HL-60 (cell line): ENCODE measurements at regions not wholly inside any gene's neighbourhood (a gene's known extent, or its start where the extent isn't known, plus 50 kb on each side); places are given as distances from the start of the nearest gene placed in this dataset.

ENCODE experiments used
- DNase-seq, 2 experiments: peaks; one replicate each; pipeline ENCODE4 v3.0.0-alpha.2; 2010 to 2020; ENCODE audit warnings: low read depth in 1 of 2, low spot score in 1 of 2
- H3K27ac ChIP-seq: fragments of 250-450 bp; sonication (Bioruptor Pico); replicated peaks from 2 replicates; pipeline ENCODE4 v1.5.1; 2020; ENCODE audit warnings: mild to moderate bottlenecking, moderate library complexity
- H3K27me3 ChIP-seq: fragments of 250-450 bp; sonication (Bioruptor Pico); 2 replicates; pipeline ENCODE4 v1.5.1; 2021; ENCODE audit warnings: mild to moderate bottlenecking, moderate library complexity; ENCODE audit not compliant: insufficient read depth, poor library complexity, severe bottlenecking
- H3K4me3 ChIP-seq: replicated peaks from 2 replicates; pipeline ENCODE4 v1.5.1; 2011; ENCODE audit warnings: mild to moderate bottlenecking, control low read depth, low read length; ENCODE audit not compliant: insufficient read depth
- GABPA ChIP-seq: IDR thresholded peaks from 2 replicates; pipeline ENCODE4 v1.6.1; 2012; ENCODE audit warnings: low read depth
- POLR2AphosphoS5 ChIP-seq: IDR thresholded peaks from 2 replicates; pipeline ENCODE4 v1.6.1; 2012; ENCODE audit warnings: low read depth
- SPI1 ChIP-seq: IDR thresholded peaks from 2 replicates; pipeline ENCODE4 v1.6.1; 2012; ENCODE audit warnings: low read depth, mild to moderate bottlenecking, borderline replicate concordance
- TF ChIP-seq, protein P1 (sequence below): IDR thresholded peaks from one replicate; pipeline ENCODE4 v1.5.1; 2011; ENCODE audit warnings: low read length, control low read depth, inconsistent platforms; ENCODE audit not compliant: insufficient read depth
- TF ChIP-seq, protein P2 (sequence below): IDR thresholded peaks from 2 replicates; pipeline ENCODE4 v1.6.1; 2012; ENCODE audit warnings: low read depth; ENCODE audit not compliant: insufficient replicate concordance

DNA sequence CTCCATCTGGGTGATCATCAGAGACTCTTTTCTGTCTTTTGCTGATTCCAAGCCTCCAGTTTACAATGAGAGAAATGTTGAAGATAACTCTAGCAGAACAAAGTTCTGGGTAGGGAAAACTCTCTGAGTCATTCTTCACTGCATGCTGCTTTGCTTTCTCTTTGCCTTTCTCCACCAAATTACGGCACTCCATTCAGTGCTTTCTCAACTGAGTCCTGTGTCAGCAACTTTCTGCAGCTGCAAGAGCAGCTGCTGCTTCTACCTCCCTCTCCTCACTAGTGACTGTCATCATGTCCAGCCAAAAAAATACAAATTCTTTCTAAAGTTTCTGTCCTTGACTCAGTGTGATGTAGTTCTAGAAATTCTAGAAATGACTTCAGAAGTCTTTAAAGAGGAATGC is 953.8 kb downstream of the IGSF11 start:
- no peak for DNase-seq
- peaks cover 3% of the 10 kb centered on the region for H3K27me3 ChIP-seq
- no peak overlapping the region for H3K4me3 ChIP-seq
- H3K27ac ChIP-seq, result no peak overlapping the region
- TF ChIP-seq, protein P1, sequence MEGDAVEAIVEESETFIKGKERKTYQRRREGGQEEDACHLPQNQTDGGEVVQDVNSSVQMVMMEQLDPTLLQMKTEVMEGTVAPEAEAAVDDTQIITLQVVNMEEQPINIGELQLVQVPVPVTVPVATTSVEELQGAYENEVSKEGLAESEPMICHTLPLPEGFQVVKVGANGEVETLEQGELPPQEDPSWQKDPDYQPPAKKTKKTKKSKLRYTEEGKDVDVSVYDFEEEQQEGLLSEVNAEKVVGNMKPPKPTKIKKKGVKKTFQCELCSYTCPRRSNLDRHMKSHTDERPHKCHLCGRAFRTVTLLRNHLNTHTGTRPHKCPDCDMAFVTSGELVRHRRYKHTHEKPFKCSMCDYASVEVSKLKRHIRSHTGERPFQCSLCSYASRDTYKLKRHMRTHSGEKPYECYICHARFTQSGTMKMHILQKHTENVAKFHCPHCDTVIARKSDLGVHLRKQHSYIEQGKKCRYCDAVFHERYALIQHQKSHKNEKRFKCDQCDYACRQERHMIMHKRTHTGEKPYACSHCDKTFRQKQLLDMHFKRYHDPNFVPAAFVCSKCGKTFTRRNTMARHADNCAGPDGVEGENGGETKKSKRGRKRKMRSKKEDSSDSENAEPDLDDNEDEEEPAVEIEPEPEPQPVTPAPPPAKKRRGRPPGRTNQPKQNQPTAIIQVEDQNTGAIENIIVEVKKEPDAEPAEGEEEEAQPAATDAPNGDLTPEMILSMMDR, result no peak
- TF ChIP-seq SPI1, result no peak
- no peak for TF ChIP-seq POLR2AphosphoS5
- TF ChIP-seq, protein P2, sequence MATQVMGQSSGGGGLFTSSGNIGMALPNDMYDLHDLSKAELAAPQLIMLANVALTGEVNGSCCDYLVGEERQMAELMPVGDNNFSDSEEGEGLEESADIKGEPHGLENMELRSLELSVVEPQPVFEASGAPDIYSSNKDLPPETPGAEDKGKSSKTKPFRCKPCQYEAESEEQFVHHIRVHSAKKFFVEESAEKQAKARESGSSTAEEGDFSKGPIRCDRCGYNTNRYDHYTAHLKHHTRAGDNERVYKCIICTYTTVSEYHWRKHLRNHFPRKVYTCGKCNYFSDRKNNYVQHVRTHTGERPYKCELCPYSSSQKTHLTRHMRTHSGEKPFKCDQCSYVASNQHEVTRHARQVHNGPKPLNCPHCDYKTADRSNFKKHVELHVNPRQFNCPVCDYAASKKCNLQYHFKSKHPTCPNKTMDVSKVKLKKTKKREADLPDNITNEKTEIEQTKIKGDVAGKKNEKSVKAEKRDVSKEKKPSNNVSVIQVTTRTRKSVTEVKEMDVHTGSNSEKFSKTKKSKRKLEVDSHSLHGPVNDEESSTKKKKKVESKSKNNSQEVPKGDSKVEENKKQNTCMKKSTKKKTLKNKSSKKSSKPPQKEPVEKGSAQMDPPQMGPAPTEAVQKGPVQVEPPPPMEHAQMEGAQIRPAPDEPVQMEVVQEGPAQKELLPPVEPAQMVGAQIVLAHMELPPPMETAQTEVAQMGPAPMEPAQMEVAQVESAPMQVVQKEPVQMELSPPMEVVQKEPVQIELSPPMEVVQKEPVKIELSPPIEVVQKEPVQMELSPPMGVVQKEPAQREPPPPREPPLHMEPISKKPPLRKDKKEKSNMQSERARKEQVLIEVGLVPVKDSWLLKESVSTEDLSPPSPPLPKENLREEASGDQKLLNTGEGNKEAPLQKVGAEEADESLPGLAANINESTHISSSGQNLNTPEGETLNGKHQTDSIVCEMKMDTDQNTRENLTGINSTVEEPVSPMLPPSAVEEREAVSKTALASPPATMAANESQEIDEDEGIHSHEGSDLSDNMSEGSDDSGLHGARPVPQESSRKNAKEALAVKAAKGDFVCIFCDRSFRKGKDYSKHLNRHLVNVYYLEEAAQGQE, result no peak
- TF ChIP-seq GABPA, result no peak

DNA sequence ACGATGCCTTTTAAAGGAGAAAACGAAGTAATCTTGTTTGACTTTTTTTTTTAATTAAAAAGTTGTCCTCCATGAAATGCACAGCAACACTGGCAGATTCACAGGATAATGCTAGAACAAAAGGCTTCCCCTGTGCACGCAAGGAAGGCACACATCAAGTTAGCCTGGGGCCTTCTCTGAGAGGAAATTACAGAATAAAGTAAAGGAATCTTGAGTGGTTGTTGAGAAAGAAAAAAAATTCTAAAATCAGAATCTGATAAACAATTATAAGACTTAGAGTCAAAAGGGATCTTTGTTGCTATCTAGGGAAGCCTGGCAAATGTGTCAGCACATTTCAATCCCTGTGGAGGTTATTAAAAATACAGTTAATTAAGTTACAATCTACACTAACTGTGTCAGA is 946.0 kb downstream of the IGSF11 start:
- TF ChIP-seq, protein P1, result no peak
- DNase-seq, result no peak
- Histone ChIP-seq H3K27ac (no peak overlapping the region), H3K27me3 (peaks cover 3% of the 10 kb centered on the region), H3K4me3 (no peak overlapping the region)

DNA sequence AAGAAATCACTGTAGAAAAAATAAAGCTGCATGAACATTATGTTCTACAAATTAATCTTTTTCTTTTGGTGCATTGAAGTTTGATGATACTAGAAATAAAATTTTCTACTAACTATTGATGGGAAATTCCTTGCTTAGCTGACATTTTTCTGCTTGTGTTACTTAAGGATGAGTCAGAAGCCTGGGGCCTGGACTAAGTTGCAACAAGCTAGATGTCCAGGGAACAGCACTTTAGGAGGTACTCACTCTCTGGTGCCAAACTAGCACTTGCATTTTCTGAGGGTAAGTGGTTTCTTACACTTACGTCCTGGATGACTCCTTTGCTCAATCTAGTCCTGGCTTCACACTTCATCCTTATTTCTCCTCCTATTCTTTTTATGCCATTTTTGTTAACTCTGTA is 945.1 kb downstream of the IGSF11 start:
- Histone ChIP-seq H3K27ac (no peak overlapping the region), H3K27me3 (no peaks in the 10 kb centered on the region), H3K4me3 (no peak overlapping the region)
- no peak for DNase-seq
- TF ChIP-seq POLR2AphosphoS5 (no peak), SPI1 (no peak), GABPA (no peak)
- TF ChIP-seq, protein P2, result no peak
- TF ChIP-seq, protein P1, result no peak

DNA sequence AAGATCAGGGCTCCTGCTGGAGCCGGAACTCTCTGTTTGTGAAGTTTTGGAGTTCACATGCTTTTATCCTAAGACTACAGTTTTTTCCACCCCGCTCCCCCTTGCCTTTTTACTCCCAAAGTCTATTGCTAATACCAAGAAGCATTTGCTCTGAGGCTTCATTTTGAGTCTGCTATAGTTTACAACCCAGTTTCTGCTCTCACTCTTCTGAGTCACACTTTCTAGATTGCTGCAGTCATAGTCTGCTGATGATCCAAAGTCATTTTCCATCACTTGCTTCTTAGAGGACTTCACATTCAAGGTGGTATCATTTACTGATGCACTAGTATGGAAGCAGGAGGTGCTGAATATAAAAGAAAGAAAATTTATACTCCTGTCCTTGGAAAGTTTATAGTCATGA is 937.4 kb downstream of the IGSF11 start:
- no peak for DNase-seq
- Histone ChIP-seq H3K27ac (no peak overlapping the region), H3K4me3 (no peak overlapping the region), H3K27me3 (no peaks in the 10 kb centered on the region)
- TF ChIP-seq SPI1 (no peak), GABPA (no peak), POLR2AphosphoS5 (no peak)
- TF ChIP-seq, protein P2, result no peak
- TF ChIP-seq, protein P1, result no peak
